BJ (cell line): ENCODE measurements at regions not wholly inside any gene's neighbourhood (a gene's known extent, or its start where the extent isn't known, plus 50 kb on each side); places are given as distances from the start of the nearest gene placed in this dataset.

Source experiments
- CTCF ChIA-PET: fragments of 350-600 bp; formaldehyde crosslinking; extraction: SDS; loops from one replicate; lab custom pipeline; 2021; ENCODE audit warnings: antibody characterized with exemption, inconsistent platforms; lab: Yijun Ruan, JAX
- POLR2A ChIA-PET: fragments of 300-600 bp; sonication (Branson Sonifier 250); formaldehyde crosslinking; extraction: SDS; loops from one replicate; lab custom pipeline; 2021; ENCODE audit warnings: antibody characterized with exemption; lab: Charles Lee
- DNase-seq: peaks from one replicate; pipeline ENCODE4 v3.0.0-alpha.2; 2011; ENCODE audit warnings: low read depth
- H3K27me3 ChIP-seq: 2 replicates; pipeline ENCODE4 v1.6.0; 2011; ENCODE audit warnings: low read length; ENCODE audit not compliant: control insufficient read depth, insufficient read depth
- H3K36me3 ChIP-seq: 2 replicates; pipeline ENCODE4 v1.5.1; 2011; ENCODE audit warnings: low read length; ENCODE audit not compliant: control insufficient read depth, insufficient read depth
- H3K4me3 ChIP-seq: 2 replicates; pipeline ENCODE4 v1.5.1; 2011; ENCODE audit warnings: low read depth, mild to moderate bottlenecking, control low read depth, low read length
- TF ChIP-seq, protein P1 (sequence below): IDR thresholded peaks from 2 replicates; pipeline ENCODE4 v1.5.1; 2011; ENCODE audit warnings: low read depth, mild to moderate bottlenecking, control low read depth, inconsistent platforms, low read length, moderate library complexity; ENCODE audit not compliant: insufficient read depth

DNA sequence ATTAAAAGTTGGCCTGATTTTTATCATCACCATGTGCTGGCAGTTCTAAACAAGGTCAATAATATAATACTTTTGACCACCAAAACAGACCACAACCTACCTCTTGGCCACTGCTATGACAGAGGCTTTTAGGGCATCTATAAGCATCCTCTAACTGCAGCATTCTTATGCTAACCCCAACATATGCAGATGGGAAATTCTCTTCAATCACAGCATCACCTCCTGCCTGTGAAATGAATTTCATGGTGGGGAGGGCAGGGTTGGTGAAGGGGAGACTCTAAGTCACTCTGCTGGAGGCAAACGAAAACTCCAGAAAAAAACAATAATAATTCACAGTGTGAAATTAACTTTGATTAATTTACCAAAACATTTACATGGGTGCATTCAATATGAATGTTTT is 78.8 kb upstream of the FAR2 start:
- Histone ChIP-seq H3K27me3 (no peaks in the 10 kb centered on the region), H3K36me3 (no peaks in the 10 kb centered on the region), H3K4me3 (no peak overlapping the region)
- TF ChIP-seq, protein P1, sequence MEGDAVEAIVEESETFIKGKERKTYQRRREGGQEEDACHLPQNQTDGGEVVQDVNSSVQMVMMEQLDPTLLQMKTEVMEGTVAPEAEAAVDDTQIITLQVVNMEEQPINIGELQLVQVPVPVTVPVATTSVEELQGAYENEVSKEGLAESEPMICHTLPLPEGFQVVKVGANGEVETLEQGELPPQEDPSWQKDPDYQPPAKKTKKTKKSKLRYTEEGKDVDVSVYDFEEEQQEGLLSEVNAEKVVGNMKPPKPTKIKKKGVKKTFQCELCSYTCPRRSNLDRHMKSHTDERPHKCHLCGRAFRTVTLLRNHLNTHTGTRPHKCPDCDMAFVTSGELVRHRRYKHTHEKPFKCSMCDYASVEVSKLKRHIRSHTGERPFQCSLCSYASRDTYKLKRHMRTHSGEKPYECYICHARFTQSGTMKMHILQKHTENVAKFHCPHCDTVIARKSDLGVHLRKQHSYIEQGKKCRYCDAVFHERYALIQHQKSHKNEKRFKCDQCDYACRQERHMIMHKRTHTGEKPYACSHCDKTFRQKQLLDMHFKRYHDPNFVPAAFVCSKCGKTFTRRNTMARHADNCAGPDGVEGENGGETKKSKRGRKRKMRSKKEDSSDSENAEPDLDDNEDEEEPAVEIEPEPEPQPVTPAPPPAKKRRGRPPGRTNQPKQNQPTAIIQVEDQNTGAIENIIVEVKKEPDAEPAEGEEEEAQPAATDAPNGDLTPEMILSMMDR = no peak
- DNase-seq = no peak
- ChIA-PET CTCF (no interaction called here), POLR2A (no interaction called here)

DNA sequence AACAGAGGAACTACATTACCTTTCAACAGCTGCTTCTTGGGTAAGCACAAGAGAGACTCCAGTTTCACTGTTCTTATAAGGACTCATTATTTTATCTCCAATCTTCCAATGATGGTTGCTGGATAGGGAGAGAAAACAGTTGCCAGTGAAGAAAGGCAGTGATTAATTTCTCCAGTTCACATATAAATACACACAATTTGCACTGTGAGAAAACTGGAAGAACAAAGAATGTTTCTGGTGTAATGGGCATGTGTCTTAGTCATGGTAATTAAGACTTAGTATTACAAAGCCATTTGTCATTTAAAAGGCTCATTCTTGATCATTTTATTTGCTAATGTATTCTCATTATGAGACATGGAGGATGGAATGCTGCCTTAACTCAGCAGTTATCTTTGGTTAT is 78.0 kb upstream of the FAR2 start:
- H3K4me3 ChIP-seq = no peak overlapping the region
- DNase-seq = no peak
- ChIA-PET CTCF (interaction anchor here (1.0 kb wide), 1 partner anchor 15 kb away, joined by 3 read pairs; no protein-coding TSS in a partner anchor), POLR2A (no interaction called here)
- H3K36me3 ChIP-seq = no peaks in the 10 kb centered on the region
- H3K27me3 ChIP-seq = no peaks in the 10 kb centered on the region
- TF ChIP-seq, protein P1 = no peak

DNA sequence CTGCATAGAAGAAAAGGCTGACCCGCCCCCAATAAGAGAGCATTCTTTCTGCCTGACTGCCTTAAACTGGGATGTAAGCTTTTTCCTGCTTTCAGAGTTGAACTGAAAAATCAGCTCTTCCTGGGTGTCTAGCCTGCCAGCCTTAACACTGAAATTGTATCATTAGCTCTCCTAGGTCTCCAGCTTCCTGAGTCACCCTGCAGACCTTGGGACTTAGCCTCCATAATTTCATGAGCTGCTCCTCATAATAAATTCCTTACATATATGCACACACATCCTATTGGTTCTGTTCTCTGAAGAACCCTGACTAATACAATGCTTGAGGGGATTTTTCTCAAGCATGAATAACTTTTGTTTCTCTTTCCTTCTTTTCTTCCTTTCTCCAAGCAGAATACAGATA is 76.4 kb upstream of the FAR2 start:
- POLR2A ChIA-PET = interaction anchor here (0.5 kb wide), 1 partner anchor 34 kb away, joined by 3 read pairs; no protein-coding TSS in a partner anchor
- CTCF ChIA-PET = interaction anchor here (1.0 to 2.1 kb wide), 10 partner anchors 9 to 245 kb away, joined by 3 to 20 read pairs (median 5); no protein-coding TSS in a partner anchor
- TF ChIP-seq, protein P1 = no peak
- H3K27me3 ChIP-seq = no peaks in the 10 kb centered on the region
- H3K4me3 ChIP-seq = no peak overlapping the region
- H3K36me3 ChIP-seq = no peaks in the 10 kb centered on the region
- no peak for DNase-seq

DNA sequence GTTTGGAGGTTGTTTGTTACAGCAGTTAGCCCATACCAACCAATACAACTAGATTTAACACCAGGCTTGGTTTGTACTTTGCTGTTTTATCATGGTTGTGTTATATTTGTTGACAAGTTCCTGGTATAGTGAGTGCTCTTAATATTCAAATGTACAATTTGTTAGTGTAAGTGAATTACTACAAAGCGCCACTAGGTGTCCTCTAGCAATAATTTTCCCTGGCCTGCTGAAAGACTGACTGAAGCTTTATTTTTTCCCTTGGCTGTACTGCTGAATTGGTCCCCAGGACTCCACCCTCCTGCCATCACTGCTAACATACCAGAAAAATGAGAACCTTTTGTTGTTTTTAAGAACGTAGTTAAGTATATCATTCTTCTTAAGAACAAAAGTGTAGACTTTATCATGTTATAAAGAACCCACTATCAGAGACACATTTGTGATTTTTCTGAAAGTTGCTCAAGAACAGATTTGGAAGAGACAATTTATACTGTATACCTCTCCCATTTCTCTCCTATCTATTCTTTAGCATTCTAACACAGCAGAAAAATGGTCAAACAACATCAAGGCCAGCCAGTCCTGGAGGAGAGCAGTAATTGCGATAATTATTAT is 75.3 kb upstream of the FAR2 start:
- TF ChIP-seq, protein P1 = peak; percentile 72
- ChIA-PET POLR2A (no interaction called here), CTCF (interaction anchor here (0.8 to 2.1 kb wide), 14 partner anchors 9 to 1340 kb away, joined by 3 to 20 read pairs (median 3); no protein-coding TSS in a partner anchor)
- Histone ChIP-seq H3K36me3 (no peaks in the 10 kb centered on the region), H3K4me3 (no peak overlapping the region), H3K27me3 (no peaks in the 10 kb centered on the region)
- no peak for DNase-seq

DNA sequence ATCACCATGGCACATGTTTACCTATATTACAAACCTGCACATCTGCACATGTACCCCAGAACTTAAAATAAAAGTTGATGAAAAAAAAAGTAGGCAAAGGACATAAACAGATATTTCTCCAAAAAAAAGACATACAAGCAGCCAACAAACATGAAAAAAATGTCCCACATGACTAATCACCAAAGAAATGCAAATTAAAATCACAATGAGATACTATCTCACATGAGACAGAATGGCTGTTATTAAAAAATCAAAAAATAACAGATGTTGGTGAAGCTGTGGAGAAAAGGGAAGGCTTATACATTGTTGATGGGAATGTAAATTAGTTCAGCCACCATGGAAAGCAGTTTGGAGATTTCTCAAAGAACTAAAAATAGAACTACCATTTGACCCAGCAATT is 68.0 kb upstream of the FAR2 start:
- Histone ChIP-seq H3K27me3 (no peaks in the 10 kb centered on the region; the same call in 1 of the 2 replicates), H3K4me3 (no peak overlapping the region), H3K36me3 (no peaks in the 10 kb centered on the region)
- ChIA-PET CTCF (interaction anchor here (0.7 kb wide), 1 partner anchor 18 kb away, joined by 3 read pairs; no protein-coding TSS in a partner anchor), POLR2A (no interaction called here)
- TF ChIP-seq, protein P1 = no peak
- no peak for DNase-seq
